HepG2 (cell line): ENCODE measurements at regions not wholly inside any gene's neighbourhood (a gene's known extent, or its start where the extent isn't known, plus 50 kb on each side); places are given as distances from the start of the nearest gene placed in this dataset.

Source experiments
- BHLHE40 ChIP-seq: IDR thresholded peaks from 2 replicates; pipeline ENCODE4 v1.6.1; 2011; ENCODE audit warnings: low read length, improper control_type of control experiment
- CHD2 ChIP-seq: IDR thresholded peaks from 2 replicates; pipeline ENCODE4 v1.6.1; 2011; ENCODE audit warnings: low read depth, low read length, improper control_type of control experiment
- GTF3A ChIP-seq: sonication (generic); formaldehyde crosslinking; conservative IDR thresholded peaks from 2 replicates; pipeline ENCODE4 v1.4.0; 2020; ENCODE audit warnings: mild to moderate bottlenecking, missing genetic modification reagents
- IRX3 ChIP-seq: sonication (generic); formaldehyde crosslinking; IDR thresholded peaks from 2 replicates; pipeline ENCODE4 v1.8.1; 2023; ENCODE audit warnings: mild to moderate bottlenecking, low read depth, missing genetic modification reagents, borderline replicate concordance
- ISL2 ChIP-seq: sonication (generic); formaldehyde crosslinking; IDR thresholded peaks from 2 replicates; pipeline ENCODE4 v1.5.0; 2020; ENCODE audit warnings: missing genetic modification reagents
- JUNB ChIP-seq: sonication (generic); formaldehyde crosslinking; IDR thresholded peaks from 2 replicates; pipeline ENCODE4 v1.8.0; 2022; ENCODE audit warnings: missing genetic modification reagents, mild to moderate bottlenecking, borderline replicate concordance
- KDM1A ChIP-seq: IDR thresholded peaks from 2 replicates; pipeline ENCODE4 v1.6.1; 2016; ENCODE audit warnings: missing compliant biosample characterization
- KLF11 ChIP-seq: IDR thresholded peaks from 2 replicates; pipeline ENCODE4 v1.6.1; 2016; ENCODE audit warnings: missing compliant biosample characterization
- MAZ ChIP-seq, 2 experiments: sonication (generic) in 1 of 2; formaldehyde crosslinking in 1 of 2; IDR thresholded peaks; 2 replicates each; pipeline versions ENCODE4 v1.5.0 to v1.6.1; 2012 to 2020; ENCODE audit warnings: low read depth in 2 of 2, mild to moderate bottlenecking in 2 of 2, borderline replicate concordance in 1 of 2, improper control_type of control experiment in 1 of 2, low read length in 1 of 2, missing genetic modification reagents in 1 of 2, moderate library complexity in 1 of 2
- MLLT10 ChIP-seq: sonication (generic); formaldehyde crosslinking; IDR thresholded peaks from 2 replicates; pipeline ENCODE4 v1.4.0; 2020; ENCODE audit warnings: missing genetic modification reagents
- RAD51 ChIP-seq: fragments of 450-650 bp; IDR thresholded peaks from 2 replicates; pipeline ENCODE4 v1.6.1; 2016; ENCODE audit warnings: borderline replicate concordance
- SP1 ChIP-seq, 2 experiments: fragments of 450-650 bp in 1 of 2; sonication (generic) in 1 of 2; formaldehyde crosslinking in 1 of 2; IDR thresholded peaks; 2 replicates each; pipeline versions ENCODE4 v1.4.0 to v1.6.1; 2016 to 2020; ENCODE audit warnings: missing genetic modification reagents in 1 of 2
- ZBTB20 ChIP-seq: sonication (generic); formaldehyde crosslinking; IDR thresholded peaks from 2 replicates; pipeline ENCODE4 v1.8.1; 2023; ENCODE audit warnings: missing genetic modification reagents, low read depth, mild to moderate bottlenecking, borderline replicate concordance
- ZBTB42 ChIP-seq: sonication (generic); formaldehyde crosslinking; IDR thresholded peaks from 2 replicates; pipeline ENCODE4 v1.5.0; 2020; ENCODE audit warnings: mild to moderate bottlenecking, missing genetic modification reagents
- ZNF224 ChIP-seq: sonication (generic); formaldehyde crosslinking; IDR thresholded peaks from 2 replicates; pipeline ENCODE4 v1.5.0; 2020; ENCODE audit warnings: mild to moderate bottlenecking, missing genetic modification reagents
- ZNF576 ChIP-seq: sonication (generic); formaldehyde crosslinking; IDR thresholded peaks from 2 replicates; pipeline ENCODE4 v1.4.0; 2020; ENCODE audit warnings: mild to moderate bottlenecking, missing genetic modification reagents
- ZNF580 ChIP-seq: IDR thresholded peaks from 2 replicates; pipeline ENCODE4 v1.6.1; 2016; ENCODE audit warnings: low read depth, borderline replicate concordance
- ZNF782 ChIP-seq: sonication (generic); formaldehyde crosslinking; IDR thresholded peaks from 2 replicates; pipeline ENCODE4 v1.4.0; 2020; ENCODE audit warnings: missing genetic modification reagents, mild to moderate bottlenecking, borderline replicate concordance
- ZNF792 ChIP-seq: IDR thresholded peaks from 2 replicates; pipeline ENCODE4 v1.6.1; 2016
- ZNF839 ChIP-seq: sonication (generic); formaldehyde crosslinking; IDR thresholded peaks from 2 replicates; pipeline ENCODE4 v1.4.0; 2020; ENCODE audit warnings: missing genetic modification reagents, mild to moderate bottlenecking, borderline replicate concordance
- ZSCAN12 ChIP-seq: sonication (generic); formaldehyde crosslinking; IDR thresholded peaks from 2 replicates; pipeline ENCODE4 v1.9.0; 2021; ENCODE audit warnings: mild to moderate bottlenecking, missing genetic modification reagents
- TF ChIP-seq, protein P1 (sequence below), 2 experiments: sonication (generic) in 1 of 2; formaldehyde crosslinking in 1 of 2; IDR thresholded peaks; 2 replicates each; pipeline versions ENCODE4 v1.5.1 to v1.6.1; 2011 to 2020; ENCODE audit warnings: borderline replicate concordance in 1 of 2, low read depth in 1 of 2, low read length in 1 of 2, mild to moderate bottlenecking in 1 of 2, missing genetic modification reagents in 1 of 2, moderate library complexity in 1 of 2
- TF ChIP-seq, protein P2 (sequence below): sonication (generic); formaldehyde crosslinking; IDR thresholded peaks from 2 replicates; pipeline ENCODE4 v1.4.0; 2020; ENCODE audit warnings: missing genetic modification reagents

DNA sequence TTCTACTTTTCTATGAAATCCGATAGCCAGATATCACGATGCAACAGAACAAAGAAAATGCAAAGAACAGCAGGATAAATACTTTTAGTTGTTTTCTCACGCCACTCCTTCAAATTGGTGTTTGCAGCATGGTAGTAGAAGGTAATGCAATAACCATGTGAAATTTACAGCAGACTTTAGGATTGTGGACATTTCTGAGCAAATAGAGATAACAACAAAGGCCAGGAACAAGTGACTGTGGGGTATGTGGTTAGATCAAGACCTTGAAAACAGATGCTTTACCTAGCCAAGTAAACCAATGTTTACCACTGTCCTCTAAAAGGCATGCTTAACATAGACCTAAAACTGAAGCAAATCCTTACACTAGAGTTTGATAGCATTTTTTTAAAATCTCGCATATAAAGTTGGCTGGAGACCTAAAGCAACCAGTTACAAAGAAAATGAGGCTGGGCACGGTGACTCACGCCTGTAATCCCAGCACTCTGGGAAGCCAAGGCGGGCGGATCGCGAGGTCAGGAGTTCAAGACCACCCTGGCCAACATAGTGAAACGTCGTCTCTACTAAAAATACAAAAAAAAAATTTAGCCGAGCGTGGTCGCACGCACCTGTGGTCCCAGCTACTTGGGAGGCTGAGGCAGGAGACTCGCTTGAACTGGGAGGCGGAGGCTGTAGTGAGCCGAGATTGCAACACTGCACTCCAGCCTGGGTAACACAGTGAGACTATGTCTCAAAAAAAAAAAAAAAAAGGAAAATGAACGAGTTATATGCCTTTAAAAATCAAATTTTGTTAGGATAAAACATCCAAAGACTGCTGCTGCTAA lies 123.2 kb upstream of the FOXN3 start (continued):
- TF ChIP-seq BHLHE40 (no peak), ZBTB42 (CRISPR knock-in tag) (no peak), SP1 (IDR thresholded peaks at IDR 0.05) (no peak), SP1 (CRISPR knock-in tag; IDR thresholded peaks at IDR 0.05) (no peak), ZNF580 (CRISPR knock-in tag) (peak; percentile 32; the same call in 1 of the 2 replicates), JUNB (0 out of 2 replicates have a peak, but pooled peaks have one; percentile 9), ZNF224 (CRISPR knock-in tag) (no peak), ZNF782 (no peak), ZNF839 (CRISPR knock-in tag) (no peak), MAZ (IDR thresholded peaks at IDR 0.05; ENCODE audit: borderline replicate concordance, low read depth, low read length) (no peak), MAZ (CRISPR knock-in tag; IDR thresholded peaks at IDR 0.05; ENCODE audit: low read depth) (peak; percentile 30; the same call in 1 of the 2 replicates), RAD51 (no peak), ZNF792 (CRISPR knock-in tag) (no peak), IRX3 (CRISPR knock-in tag) (no peak), ISL2 (CRISPR knock-in tag) (peak; percentile 84), GTF3A (CRISPR knock-in tag) (no peak), KDM1A (CRISPR knock-in tag) (no peak), ZBTB20 (CRISPR knock-in tag) (no peak), KLF11 (CRISPR knock-in tag) (no peak), MLLT10 (CRISPR knock-in tag) (no peak), CHD2 (no peak), ZSCAN12 (CRISPR knock-in tag) (no peak), ZNF576 (no peak)
- TF ChIP-seq, protein P1, sequence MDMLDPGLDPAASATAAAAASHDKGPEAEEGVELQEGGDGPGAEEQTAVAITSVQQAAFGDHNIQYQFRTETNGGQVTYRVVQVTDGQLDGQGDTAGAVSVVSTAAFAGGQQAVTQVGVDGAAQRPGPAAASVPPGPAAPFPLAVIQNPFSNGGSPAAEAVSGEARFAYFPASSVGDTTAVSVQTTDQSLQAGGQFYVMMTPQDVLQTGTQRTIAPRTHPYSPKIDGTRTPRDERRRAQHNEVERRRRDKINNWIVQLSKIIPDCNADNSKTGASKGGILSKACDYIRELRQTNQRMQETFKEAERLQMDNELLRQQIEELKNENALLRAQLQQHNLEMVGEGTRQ (IDR thresholded peaks at IDR 0.05; ENCODE audit: low read depth, low read length) = no peak
- TF ChIP-seq, protein P1 (CRISPR knock-in tag; IDR thresholded peaks at IDR 0.05; ENCODE audit: borderline replicate concordance) = no peak
- TF ChIP-seq, protein P2, sequence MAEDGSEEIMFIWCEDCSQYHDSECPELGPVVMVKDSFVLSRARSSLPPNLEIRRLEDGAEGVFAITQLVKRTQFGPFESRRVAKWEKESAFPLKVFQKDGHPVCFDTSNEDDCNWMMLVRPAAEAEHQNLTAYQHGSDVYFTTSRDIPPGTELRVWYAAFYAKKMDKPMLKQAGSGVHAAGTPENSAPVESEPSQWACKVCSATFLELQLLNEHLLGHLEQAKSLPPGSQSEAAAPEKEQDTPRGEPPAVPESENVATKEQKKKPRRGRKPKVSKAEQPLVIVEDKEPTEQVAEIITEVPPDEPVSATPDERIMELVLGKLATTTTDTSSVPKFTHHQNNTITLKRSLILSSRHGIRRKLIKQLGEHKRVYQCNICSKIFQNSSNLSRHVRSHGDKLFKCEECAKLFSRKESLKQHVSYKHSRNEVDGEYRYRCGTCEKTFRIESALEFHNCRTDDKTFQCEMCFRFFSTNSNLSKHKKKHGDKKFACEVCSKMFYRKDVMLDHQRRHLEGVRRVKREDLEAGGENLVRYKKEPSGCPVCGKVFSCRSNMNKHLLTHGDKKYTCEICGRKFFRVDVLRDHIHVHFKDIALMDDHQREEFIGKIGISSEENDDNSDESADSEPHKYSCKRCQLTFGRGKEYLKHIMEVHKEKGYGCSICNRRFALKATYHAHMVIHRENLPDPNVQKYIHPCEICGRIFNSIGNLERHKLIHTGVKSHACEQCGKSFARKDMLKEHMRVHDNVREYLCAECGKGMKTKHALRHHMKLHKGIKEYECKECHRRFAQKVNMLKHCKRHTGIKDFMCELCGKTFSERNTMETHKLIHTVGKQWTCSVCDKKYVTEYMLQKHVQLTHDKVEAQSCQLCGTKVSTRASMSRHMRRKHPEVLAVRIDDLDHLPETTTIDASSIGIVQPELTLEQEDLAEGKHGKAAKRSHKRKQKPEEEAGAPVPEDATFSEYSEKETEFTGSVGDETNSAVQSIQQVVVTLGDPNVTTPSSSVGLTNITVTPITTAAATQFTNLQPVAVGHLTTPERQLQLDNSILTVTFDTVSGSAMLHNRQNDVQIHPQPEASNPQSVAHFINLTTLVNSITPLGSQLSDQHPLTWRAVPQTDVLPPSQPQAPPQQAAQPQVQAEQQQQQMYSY = peak; percentile 19; the same call in 1 of the 2 replicates
